ENCODE measurements at regions not wholly inside any gene's neighbourhood (a gene's known extent, or its start where the extent isn't known, plus 50 kb on each side); places are given as distances from the start of the nearest gene placed in this dataset.

DNA sequence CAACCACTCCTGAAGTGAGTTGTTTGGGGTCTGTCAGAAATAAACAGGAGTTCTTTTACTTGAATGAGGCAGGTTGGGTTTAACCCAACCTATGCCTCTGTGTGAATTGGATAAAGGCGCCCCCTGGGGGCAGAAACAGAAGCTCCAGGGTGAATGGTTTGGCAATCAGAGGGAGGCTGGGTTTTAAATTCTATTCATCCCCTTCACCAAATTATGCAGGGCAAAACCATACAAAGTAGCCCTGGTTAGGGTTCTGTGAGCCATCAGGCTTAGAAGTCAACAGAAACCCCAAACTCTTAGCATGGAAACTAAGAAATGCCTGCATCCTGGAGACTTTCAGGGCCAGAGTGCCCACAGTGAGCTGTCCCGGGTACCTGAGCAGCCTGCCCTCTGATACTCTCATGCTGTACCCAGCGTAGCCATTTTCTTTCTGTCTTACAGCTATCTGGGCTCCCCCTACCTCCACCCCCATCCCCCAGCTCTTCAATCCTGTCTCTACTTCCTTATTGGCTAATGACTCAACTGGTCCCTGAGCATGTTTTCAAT lies 241.5 kb downstream of the ICOS start:
- TF ChIP-seq, protein P1, sequence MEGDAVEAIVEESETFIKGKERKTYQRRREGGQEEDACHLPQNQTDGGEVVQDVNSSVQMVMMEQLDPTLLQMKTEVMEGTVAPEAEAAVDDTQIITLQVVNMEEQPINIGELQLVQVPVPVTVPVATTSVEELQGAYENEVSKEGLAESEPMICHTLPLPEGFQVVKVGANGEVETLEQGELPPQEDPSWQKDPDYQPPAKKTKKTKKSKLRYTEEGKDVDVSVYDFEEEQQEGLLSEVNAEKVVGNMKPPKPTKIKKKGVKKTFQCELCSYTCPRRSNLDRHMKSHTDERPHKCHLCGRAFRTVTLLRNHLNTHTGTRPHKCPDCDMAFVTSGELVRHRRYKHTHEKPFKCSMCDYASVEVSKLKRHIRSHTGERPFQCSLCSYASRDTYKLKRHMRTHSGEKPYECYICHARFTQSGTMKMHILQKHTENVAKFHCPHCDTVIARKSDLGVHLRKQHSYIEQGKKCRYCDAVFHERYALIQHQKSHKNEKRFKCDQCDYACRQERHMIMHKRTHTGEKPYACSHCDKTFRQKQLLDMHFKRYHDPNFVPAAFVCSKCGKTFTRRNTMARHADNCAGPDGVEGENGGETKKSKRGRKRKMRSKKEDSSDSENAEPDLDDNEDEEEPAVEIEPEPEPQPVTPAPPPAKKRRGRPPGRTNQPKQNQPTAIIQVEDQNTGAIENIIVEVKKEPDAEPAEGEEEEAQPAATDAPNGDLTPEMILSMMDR (IDR thresholded peaks at IDR 0.05; ENCODE audit: insufficient read depth, low read length): peak; percentile 46
- no peak overlapping the region for H3K4me3 ChIP-seq (ENCODE audit: low read depth, low read length)
- peak; percentile 16 for DNase-seq (ENCODE audit: low read depth)

DNA sequence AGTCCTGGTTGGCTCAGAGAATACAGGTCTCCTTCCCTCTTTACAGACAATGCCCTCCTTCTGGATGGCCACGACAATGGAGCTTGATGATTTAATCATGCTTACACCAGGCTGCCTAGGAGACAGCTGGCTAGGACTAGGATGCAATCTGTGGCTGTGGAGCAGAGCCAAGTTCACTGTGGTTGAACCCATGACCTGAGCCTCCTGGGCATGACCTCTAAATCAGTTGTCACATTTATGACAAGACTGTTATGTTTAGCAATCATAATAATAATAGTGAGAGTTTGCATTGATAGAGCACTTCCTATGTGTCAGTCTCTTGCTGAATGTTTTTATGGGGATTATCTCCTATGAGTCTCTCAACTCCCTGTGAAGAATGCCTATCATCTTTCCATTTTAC lies 244.1 kb downstream of the ICOS start:
- TF ChIP-seq, protein P1 (IDR thresholded peaks at IDR 0.05; ENCODE audit: insufficient read depth, low read length): no peak
- no peak for DNase-seq (ENCODE audit: low read depth)
- no peak overlapping the region for H3K4me3 ChIP-seq (ENCODE audit: low read depth, low read length)

DNA sequence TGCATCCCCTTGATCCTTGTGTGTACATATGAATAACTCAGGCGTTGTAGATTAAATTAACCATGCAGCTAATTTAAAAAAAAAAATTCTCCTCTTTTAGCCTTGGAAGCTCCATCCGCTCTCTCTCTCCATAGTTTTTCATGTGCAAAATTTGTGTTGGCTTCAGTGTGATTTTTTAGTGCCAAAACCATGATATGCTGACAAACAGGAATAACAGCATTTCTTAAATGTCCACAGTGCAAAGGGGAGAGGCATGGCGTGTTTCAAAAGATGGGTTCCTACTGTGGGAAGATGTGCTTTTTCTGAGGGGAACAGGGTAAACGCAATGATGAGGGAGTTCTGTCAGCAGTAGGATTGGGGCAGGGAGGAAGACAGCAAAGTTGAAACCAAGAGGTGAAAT lies 247.0 kb downstream of the ICOS start:
- DNase-seq (ENCODE audit: low read depth): no peak
- H3K4me3 ChIP-seq (ENCODE audit: low read depth, low read length): no peak overlapping the region
- TF ChIP-seq, protein P1 (IDR thresholded peaks at IDR 0.05; ENCODE audit: insufficient read depth, low read length): no peak

DNA sequence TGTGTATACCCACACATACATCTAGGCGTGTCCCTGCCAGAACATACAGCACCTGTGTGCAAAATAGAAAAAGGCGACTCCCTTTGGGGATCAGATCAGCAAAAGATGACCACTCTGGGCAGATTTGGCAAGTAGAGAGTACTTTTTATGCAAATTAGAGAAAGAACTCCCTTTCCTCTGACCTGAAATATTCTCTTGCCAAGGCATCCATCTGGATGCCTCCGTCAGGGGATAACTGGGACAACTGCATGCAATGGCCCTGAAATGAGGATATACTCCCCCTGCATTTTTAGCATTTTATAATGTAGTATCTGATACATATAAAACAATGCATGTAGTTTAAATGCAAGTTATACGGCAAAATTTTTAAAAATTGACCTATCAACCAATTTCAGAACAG lies 247.7 kb downstream of the ICOS start:
- DNase-seq (ENCODE audit: low read depth): no peak
- TF ChIP-seq, protein P1 (IDR thresholded peaks at IDR 0.05; ENCODE audit: insufficient read depth, low read length): no peak
- H3K4me3 ChIP-seq (ENCODE audit: low read depth, low read length): no peak overlapping the region

DNA sequence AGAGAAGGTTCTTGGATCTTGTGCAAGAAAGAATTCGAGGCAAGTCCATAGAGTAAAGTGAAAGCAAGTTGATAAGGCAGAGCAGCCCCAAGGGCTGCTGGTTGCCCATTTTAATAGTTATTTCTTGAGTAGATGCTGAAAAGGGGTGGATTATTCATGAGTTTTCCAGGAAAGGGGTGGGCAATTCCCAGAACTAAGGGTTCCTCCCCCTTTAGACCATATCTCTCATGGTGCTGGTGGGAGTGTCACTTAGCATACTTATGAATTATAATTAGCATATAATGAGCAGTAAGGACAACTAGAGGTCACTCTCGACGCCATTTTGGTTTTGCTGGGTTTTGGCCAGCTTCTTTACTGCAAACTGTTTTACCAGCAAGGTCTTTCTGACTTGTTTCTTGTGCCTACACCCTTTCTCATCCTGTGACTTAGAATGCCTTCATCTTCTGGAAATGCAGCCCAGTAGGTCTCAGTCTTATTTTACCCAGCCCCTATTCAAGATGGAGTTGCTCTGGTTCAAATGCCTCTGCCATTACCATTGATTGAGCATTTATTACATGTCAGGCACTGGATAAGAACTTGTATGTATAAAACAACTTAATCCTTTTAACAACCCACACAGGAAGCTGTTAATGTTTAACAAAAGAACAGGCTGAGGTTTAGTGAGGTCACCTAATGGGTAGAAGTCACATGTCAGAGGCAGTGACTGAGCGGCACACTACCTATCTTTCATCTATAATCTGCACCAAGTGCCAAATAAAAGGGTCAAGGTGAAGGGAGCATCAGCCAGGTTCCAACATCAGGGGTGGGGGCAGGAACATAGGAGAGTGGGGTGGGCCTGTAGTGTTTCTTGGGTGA lies 250.9 kb downstream of the ICOS start:
- no peak overlapping the region for H3K4me3 ChIP-seq (ENCODE audit: low read depth, low read length)

DNA sequence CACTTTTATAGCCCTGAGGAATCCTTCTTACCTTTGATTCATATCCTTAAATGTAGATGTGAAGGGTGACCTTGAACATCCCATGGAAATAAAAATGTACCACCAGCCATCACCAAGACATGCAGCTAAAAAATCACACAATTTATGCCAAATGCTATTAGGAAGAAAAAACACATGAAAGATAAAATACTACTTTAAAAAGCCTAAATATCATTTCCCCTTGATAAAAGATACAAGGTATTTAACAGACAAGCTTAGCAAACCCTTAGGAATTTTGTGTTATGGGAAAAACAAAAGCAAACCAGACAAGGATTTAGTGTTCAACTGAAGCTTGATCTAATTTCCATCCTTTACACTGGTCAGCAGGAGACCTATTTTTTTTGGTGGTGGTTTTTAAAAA lies 255.0 kb downstream of the ICOS start:
- no peak overlapping the region for H3K4me3 ChIP-seq (ENCODE audit: low read depth, low read length)
- TF ChIP-seq, protein P1 (IDR thresholded peaks at IDR 0.05; ENCODE audit: insufficient read depth, low read length): no peak
- DNase-seq (ENCODE audit: low read depth): no peak

More for the DNA sequence above, 250.9 kb downstream of the ICOS start:
- no peak for DNase-seq (ENCODE audit: low read depth)
- TF ChIP-seq, protein P1 (IDR thresholded peaks at IDR 0.05; ENCODE audit: insufficient read depth, low read length): no peak

All from fibroblast of the aortic adventitia (primary cell).